BLaER1 treated with 17β-estradiol and CSF1 and Interleukin-3, amounts not matched to agents 10 nM and 100 nM (cell line): ENCODE measurements at regions not wholly inside any gene's neighbourhood (a gene's known extent, or its start where the extent isn't known, plus 50 kb on each side); places are given as distances from the start of the nearest gene placed in this dataset.
A peak's percentile ranks its signal among the peaks of the same experiment; 100 is the strongest.
"Not testable (repeated sequence)": the region's sequence is repeated elsewhere in the genome, so short reads cannot be mapped to it uniquely, and the experiment has no call there.

ENCODE experiments used
- H3K27ac ChIP-seq, 11 experiments: shearing (Covaris generic); formaldehyde crosslinking; 2 replicates each; pipeline ENCODE4 v1.8.1; 2022
- H3K27me3 ChIP-seq, 11 experiments: shearing (Covaris generic); formaldehyde crosslinking; 2 replicates each; pipeline ENCODE4 v1.8.1; 2022
- H3K36me3 ChIP-seq, 11 experiments: shearing (Covaris generic); formaldehyde crosslinking; 2 replicates each; pipeline ENCODE4 v1.8.1; 2022
- H3K4me1 ChIP-seq, 10 experiments: shearing (Covaris generic); formaldehyde crosslinking; 2 replicates each; pipeline ENCODE4 v1.8.1; 2022
- H3K4me2 ChIP-seq, 11 experiments: shearing (Covaris generic); formaldehyde crosslinking; 2 replicates each; pipeline ENCODE4 v1.8.1; 2022
- H3K4me3 ChIP-seq, 10 experiments: shearing (Covaris generic); formaldehyde crosslinking; 2 replicates each; pipeline ENCODE4 v1.8.1; 2022
- H3K9ac ChIP-seq, 11 experiments: shearing (Covaris generic); formaldehyde crosslinking; 2 replicates each; pipeline ENCODE4 v1.8.1; 2022
- H3K9me3 ChIP-seq, 11 experiments: shearing (Covaris generic); formaldehyde crosslinking; replicated peaks in 1 of 11; 2 replicates each; pipeline ENCODE4 v1.8.1; 2022
- H4K20me1 ChIP-seq, 11 experiments: shearing (Covaris generic); formaldehyde crosslinking; 2 replicates each; pipeline ENCODE4 v1.8.1; 2022
- Cebpa-rat ChIP-seq, 11 experiments: shearing (Covaris generic); IDR thresholded peaks; 2 replicates each; pipeline ENCODE4 v1.8.1; 2022

DNA sequence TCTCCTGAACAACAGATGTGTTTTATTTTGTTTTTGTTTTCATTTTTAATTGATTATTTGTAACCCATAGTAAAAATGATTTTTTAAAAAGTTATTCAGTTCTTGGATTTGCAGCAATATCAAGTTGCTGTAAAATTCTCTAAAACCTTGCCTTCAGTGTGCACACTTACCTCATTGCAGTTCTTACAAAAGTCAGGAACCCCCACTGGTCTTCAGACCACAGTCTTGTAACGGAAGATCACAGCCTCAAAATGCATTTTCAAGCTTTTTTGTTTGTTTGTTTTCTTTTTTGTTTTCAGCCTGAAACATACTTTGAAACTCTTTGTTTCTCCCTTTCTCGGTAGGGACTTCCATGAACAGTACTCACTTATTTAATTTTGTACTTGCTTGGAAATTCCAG is 1012.8 kb upstream of the GYPC start:
- no peak for TF ChIP-seq Cebpa-rat (IDR thresholded peaks at IDR 0.05)
- Histone ChIP-seq H3K36me3 (no peaks in the 10 kb centered on the region), H3K4me3 (no peak overlapping the region), H4K20me1 (no peaks in the 10 kb centered on the region), H3K9me3 (no peaks in the 10 kb centered on the region), H3K27ac (no peak overlapping the region), H3K4me2 (no peak overlapping the region), H3K9ac (no peak overlapping the region), H3K4me1 (no peaks in the 10 kb centered on the region), H3K27me3 (no peaks in the 10 kb centered on the region)

DNA sequence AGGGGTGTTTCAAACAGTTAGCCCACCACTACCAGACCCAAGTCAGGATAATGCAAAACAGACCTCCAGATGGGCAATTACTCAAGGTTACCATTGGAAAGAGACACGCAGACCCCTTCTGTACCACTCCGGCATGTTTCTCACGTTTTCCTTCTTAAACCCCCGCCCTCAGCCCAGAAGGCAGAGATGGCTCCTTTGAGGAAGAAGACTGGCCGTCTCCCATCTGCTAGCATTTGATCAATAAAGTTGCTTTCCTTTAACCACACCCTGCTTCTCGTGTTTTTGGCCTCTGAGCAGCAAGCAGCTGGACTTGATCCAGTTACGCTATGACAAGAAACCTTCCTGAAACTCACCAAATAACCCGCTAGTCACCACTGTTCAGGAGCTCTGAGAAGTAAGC is 1012.4 kb upstream of the GYPC start:
- Histone ChIP-seq H3K9me3 (no peaks in the 10 kb centered on the region), H3K27ac (no peak overlapping the region), H3K4me3 (no peak overlapping the region), H3K27me3 (no peaks in the 10 kb centered on the region), H3K4me1 (no peaks in the 10 kb centered on the region), H3K4me2 (no peak overlapping the region), H3K36me3 (no peaks in the 10 kb centered on the region), H4K20me1 (no peaks in the 10 kb centered on the region), H3K9ac (no peak overlapping the region)
- no peak for TF ChIP-seq Cebpa-rat (IDR thresholded peaks at IDR 0.05)

DNA sequence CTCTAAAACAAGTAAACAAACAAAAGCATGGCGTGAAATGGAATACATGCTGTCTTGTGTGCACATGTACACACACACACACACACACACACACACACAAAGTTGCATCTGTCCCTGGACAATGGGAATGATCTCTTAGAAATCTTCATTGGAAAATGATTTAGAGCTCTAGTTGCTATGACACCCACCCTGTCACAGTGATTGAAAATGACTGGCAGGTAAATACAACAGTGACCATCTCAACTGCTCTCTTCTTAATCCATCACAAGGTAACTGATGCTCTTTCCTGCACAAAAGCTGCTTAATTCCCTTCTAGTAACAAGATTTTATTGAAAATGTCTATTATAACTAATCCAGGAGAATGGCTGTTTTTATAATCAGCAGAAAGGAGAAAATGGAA is 1011.7 kb upstream of the GYPC start:
- Histone ChIP-seq H3K4me3 (no peak overlapping the region), H3K36me3 (no peaks in the 10 kb centered on the region), H3K4me2 (no peak overlapping the region), H3K9ac (no peak overlapping the region), H3K27ac (no peak overlapping the region), H4K20me1 (no peaks in the 10 kb centered on the region), H3K9me3 (no peaks in the 10 kb centered on the region), H3K4me1 (no peaks in the 10 kb centered on the region), H3K27me3 (no peaks in the 10 kb centered on the region)
- TF ChIP-seq Cebpa-rat (IDR thresholded peaks at IDR 0.05) = no peak

DNA sequence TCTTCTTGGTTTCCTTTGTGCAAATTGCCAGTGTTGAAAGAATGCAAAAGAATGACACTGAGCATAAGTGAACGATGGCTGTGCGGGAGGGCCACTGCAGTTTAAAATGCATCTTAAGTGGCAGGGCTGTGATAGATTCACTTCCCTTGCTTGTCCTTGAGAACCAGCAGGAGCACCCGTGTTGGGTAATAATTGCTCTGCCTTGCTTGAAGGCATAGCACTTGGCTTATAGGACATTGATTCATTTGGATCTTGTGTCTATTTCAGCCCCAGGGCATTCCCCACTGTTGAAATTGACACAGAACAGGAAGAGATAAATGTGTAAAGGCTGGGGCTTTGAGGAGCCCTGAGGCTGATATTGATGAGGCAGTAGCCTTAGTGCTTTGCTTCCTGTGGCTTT is 1003.7 kb upstream of the GYPC start:
- Histone ChIP-seq H3K9ac (no peak overlapping the region), H3K9me3 (no peaks in the 10 kb centered on the region), H3K36me3 (no peaks in the 10 kb centered on the region), H4K20me1 (no peaks in the 10 kb centered on the region), H3K4me3 (no peak overlapping the region), H3K27me3 (no peaks in the 10 kb centered on the region), H3K27ac (no peak overlapping the region), H3K4me1 (no peaks in the 10 kb centered on the region), H3K4me2 (no peak overlapping the region)
- no peak for TF ChIP-seq Cebpa-rat (IDR thresholded peaks at IDR 0.05)

DNA sequence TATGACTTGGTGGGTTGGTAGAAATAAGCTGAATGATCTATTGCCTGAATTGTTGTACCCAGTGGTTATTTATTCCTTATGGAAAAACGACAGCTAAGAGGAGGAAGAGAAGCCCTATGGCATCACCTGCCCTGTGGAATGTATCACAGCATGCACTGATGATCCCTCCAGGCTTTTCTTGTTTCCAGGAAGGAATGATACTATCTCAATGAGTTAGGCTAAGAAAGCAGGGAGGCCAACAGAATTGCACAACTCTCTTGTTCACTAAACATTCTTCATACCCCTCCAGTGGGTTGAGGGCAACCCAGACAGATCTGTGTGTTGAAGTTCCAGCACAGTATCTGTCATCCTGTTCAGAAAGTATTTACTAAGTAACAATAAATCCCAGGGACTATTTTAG is 1001.7 kb upstream of the GYPC start:
- no peaks in the 10 kb centered on the region for H4K20me1 ChIP-seq
- H3K9me3 ChIP-seq = no peaks in the 10 kb centered on the region
- no peak overlapping the region for H3K9ac ChIP-seq
- no peak overlapping the region for H3K27ac ChIP-seq
- H3K4me2 ChIP-seq = no peak overlapping the region
- TF ChIP-seq Cebpa-rat (IDR thresholded peaks at IDR 0.05) = no peak
- H3K27me3 ChIP-seq = no peaks in the 10 kb centered on the region
- no peaks in the 10 kb centered on the region for H3K36me3 ChIP-seq
- no peak overlapping the region for H3K4me3 ChIP-seq
- H3K4me1 ChIP-seq = no peaks in the 10 kb centered on the region

DNA sequence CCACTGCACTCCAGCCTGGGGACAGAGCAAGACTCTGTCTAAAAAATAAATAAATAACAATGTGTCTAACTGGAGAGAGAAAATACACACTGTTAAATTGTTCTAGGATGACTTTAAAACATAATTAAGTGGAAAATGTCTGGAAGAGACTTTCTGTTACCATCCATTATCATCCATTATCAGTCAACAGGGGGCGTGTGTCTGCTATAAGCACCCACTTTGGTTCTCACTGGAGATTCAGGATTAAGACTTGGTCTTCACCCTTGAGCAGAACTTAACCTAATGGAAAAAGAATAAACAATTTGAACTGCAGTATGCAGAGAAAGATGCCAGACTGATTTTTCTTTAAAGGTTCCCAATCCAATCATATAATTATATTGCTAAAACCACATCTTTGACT is 999.8 kb upstream of the GYPC start:
- Histone ChIP-seq H3K27me3 (no peaks in the 10 kb centered on the region), H3K27ac (no peak overlapping the region), H4K20me1 (no peaks in the 10 kb centered on the region), H3K4me1 (no peaks in the 10 kb centered on the region), H3K4me2 (no peak overlapping the region), H3K9me3 (no peaks in the 10 kb centered on the region), H3K9ac (no peak overlapping the region), H3K4me3 (no peak overlapping the region), H3K36me3 (no peaks in the 10 kb centered on the region)
- no peak for TF ChIP-seq Cebpa-rat (IDR thresholded peaks at IDR 0.05)

DNA sequence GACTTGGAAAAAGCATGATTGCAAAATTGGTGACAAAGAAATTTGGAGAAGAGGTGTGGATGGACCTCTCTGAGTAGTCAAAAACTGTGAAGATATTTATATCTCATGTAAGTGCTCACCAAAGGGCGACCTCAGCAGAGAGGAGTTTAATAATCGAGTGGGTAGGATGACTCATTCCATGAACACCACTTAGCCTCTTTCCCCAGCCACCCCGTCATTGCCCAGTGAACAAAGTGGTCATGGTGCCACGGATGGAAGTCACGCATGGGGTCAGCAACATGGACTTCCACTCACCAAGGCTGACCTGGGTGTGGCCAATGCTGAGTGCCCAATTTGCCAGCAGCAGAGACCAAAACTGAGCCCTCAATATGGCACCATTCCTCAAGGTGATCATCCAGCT is 997.4 kb upstream of the GYPC start:
- Histone ChIP-seq H3K9me3 (peaks cover 0 to 4% (median 0%) of the 10 kb centered on the region in 11 experiments; a peak in 1 of 22 replicates), H3K4me2 (no peak overlapping the region), H3K27ac (no peak overlapping the region), H3K4me3 (no peak overlapping the region), H3K27me3 (no peaks in the 10 kb centered on the region), H3K36me3 (no peaks in the 10 kb centered on the region), H3K4me1 (no peaks in the 10 kb centered on the region), H4K20me1 (no peaks in the 10 kb centered on the region), H3K9ac (no peak overlapping the region)
- TF ChIP-seq Cebpa-rat (IDR thresholded peaks at IDR 0.05) = no peak

DNA sequence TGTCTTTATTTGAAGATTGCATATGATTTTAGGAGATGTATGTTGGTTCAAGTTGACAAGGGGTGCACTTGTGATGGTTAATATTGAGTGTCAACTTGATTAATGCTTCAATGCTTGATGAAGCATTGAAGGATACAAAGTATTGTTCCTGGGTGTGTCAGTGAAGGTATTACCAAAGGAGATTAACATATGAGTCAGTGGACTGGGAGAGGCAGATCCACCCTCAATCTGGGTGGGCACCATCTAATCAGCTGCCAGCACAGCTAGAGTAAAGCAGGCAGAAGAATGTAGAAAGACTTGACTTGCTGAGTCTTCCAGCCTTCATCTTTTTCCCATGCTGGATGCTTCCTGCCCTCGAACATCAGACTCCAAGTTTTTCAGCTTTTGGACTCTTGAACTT is 995.6 kb upstream of the GYPC start:
- peaks cover 0 to 11% (median 6%) of the 10 kb centered on the region in 11 experiments; a peak in 9 of 22 replicates for H3K9me3 ChIP-seq
- H3K27me3 ChIP-seq, H3K4me1 ChIP-seq, H3K4me3 ChIP-seq, H4K20me1 ChIP-seq, H3K9ac ChIP-seq, H3K36me3 ChIP-seq, H3K4me2 ChIP-seq, H3K27ac ChIP-seq: not testable (repeated sequence)

DNA sequence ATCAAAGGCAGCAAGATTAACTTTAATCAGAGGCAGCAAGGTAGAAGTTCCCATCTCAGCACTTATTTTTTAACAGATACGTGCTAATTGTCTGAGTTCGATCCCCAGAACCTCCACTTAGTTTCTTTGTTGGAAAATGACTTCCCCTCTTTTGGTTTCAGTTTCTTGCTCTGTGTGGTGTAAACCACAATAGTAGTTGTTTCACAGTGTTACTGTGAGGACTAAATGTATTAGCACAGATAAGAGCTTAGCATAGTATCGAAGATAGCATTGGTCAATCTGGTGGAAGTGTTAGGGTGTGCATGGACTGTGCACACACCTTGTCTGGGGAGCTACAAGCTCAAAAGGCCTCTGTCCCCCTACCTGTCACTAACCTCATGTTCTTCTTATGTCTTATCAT is 988.3 kb upstream of the GYPC start:
- no peak overlapping the region for H3K4me3 ChIP-seq
- peaks cover 0 to 20% (median 5%) of the 10 kb centered on the region in 10 experiments; a peak in 9 of 20 replicates for H3K4me1 ChIP-seq
- TF ChIP-seq Cebpa-rat (IDR thresholded peaks at IDR 0.05) = no peak
- H4K20me1 ChIP-seq = no peaks in the 10 kb centered on the region
- no peak overlapping the region for H3K9ac ChIP-seq
- H3K4me2 ChIP-seq = peak overlapping the region in 3 of 11 experiments; percentile 10 to 45 (median 15); a peak in 3 of 22 replicates
- no peak overlapping the region for H3K27ac ChIP-seq
- no peaks in the 10 kb centered on the region for H3K27me3 ChIP-seq
- no peaks in the 10 kb centered on the region for H3K36me3 ChIP-seq
- H3K9me3 ChIP-seq = peaks cover 0 to 11% (median 6%) of the 10 kb centered on the region in 11 experiments; a peak in 9 of 22 replicates

DNA sequence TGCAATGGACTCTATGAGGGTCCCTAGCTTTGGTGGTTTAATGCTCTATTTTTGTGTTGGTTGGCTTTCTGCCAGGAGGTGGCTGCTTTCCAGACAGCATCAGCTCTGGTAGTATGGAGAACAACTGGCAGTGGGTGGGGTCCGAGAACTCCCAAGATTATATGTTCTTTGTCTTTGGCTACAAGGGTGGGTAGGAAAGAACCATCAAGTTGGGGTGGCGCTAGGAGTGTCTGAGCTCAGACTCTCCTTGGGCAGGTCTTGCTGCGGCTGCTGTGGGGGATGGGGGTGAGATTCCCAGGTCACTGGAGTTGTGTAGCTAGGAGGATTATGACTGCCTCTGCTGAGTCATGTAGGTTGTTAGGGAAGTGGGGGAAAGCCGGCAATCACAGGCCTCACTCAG is 976.1 kb upstream of the GYPC start:
- TF ChIP-seq Cebpa-rat (IDR thresholded peaks at IDR 0.05) = no peak

DNA sequence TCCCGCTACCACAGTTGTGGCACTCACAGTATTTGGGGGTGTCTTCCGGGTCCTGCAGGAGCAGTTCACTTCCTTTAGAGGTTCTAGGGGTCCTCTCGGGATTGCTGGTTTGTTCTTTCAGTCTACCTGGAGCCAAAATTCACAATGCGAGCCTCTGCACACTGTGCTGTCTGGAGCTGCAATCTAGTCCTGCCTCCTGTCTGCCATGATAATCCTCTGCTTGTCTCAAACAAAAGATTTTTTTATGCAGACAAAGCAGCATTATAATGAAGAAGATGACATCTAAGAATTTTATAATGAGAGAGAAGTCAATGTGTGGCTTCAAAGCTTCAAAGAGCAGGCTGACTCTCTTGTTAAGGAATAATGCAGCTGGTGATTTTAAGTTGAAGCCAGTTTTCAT is 975.1 kb upstream of the GYPC start:
- H3K27me3 ChIP-seq = no peaks in the 10 kb centered on the region
- no peaks in the 10 kb centered on the region for H4K20me1 ChIP-seq
- H3K36me3 ChIP-seq = no peaks in the 10 kb centered on the region
- H3K4me2 ChIP-seq = no peak overlapping the region
- no peak for TF ChIP-seq Cebpa-rat (IDR thresholded peaks at IDR 0.05)
- no peaks in the 10 kb centered on the region for H3K4me1 ChIP-seq
- H3K4me3 ChIP-seq = no peak overlapping the region
- peaks cover 0 to 4% (median 0%) of the 10 kb centered on the region in 11 experiments; a peak in 3 of 22 replicates for H3K9me3 ChIP-seq
- H3K27ac ChIP-seq = no peak overlapping the region
- no peak overlapping the region for H3K9ac ChIP-seq

More for the DNA sequence above, 976.1 kb upstream of the GYPC start:
- Histone ChIP-seq H3K27me3 (no peaks in the 10 kb centered on the region), H3K9ac (no peak overlapping the region), H3K4me3 (no peak overlapping the region), H4K20me1 (no peaks in the 10 kb centered on the region), H3K4me2 (no peak overlapping the region), H3K36me3 (no peaks in the 10 kb centered on the region), H3K4me1 (no peaks in the 10 kb centered on the region), H3K9me3 (peaks cover 0 to 4% (median 0%) of the 10 kb centered on the region in 11 experiments; a peak in 3 of 22 replicates), H3K27ac (no peak overlapping the region)
